Spleen (tissue), 11 donors: ENCODE measurements at regions not wholly inside any gene's neighbourhood (a gene's known extent, or its start where the extent isn't known, plus 50 kb on each side); places are given as distances from the start of the nearest gene placed in this dataset.

ENCODE experiments used
- DNase-seq: peaks from one replicate; pipeline ENCODE4 v3.0.0-alpha.2; 2020
- H3K27ac ChIP-seq, 8 donors: fragments of 200-600 bp; sonication (generic) in 7 of 8; 1 replicate in 4 of 8; 2 replicates in 4 of 8; pipeline versions ENCODE4 v1.5.0 to v1.8.0; 2016 to 2021; ENCODE audit warnings: inconsistent platforms in 4 of 8, mild to moderate bottlenecking in 4 of 8, moderate library complexity in 1 of 8
- H3K27me3 ChIP-seq, 7 donors: fragments of 200-600 bp; sonication (generic) in 6 of 7; replicated peaks in 1 of 7; 1 replicate in 4 of 7; 2 replicates in 3 of 7; pipeline versions ENCODE4 v1.5.0 to v1.8.0; 2016 to 2021; ENCODE audit warnings: inconsistent platforms in 3 of 7, mild to moderate bottlenecking in 1 of 7
- H3K36me3 ChIP-seq, 6 donors: fragments of 200-600 bp; sonication (generic) in 5 of 6; 1 replicate in 4 of 6; 2 replicates in 2 of 6; pipeline versions ENCODE4 v1.5.0 to v1.8.0; 2016 to 2021; ENCODE audit warnings: inconsistent platforms in 2 of 6
- H3K4me1 ChIP-seq, 6 donors: fragments of 200-600 bp; sonication (generic) in 5 of 6; 1 replicate in 3 of 6; 2 replicates in 3 of 6; pipeline versions ENCODE4 v1.5.0 to v1.8.0; 2016 to 2021; ENCODE audit warnings: inconsistent platforms in 3 of 6
- H3K4me3 ChIP-seq, 8 donors: fragments of 200-600 bp; sonication (generic) in 7 of 8; 1 replicate in 4 of 8; 2 replicates in 4 of 8; pipeline versions ENCODE4 v1.5.0 to v1.8.0; 2016 to 2021; ENCODE audit warnings: inconsistent platforms in 4 of 8, mild to moderate bottlenecking in 4 of 8, moderate library complexity in 2 of 8
- H3K9me3 ChIP-seq, 8 donors: fragments of 200-600 bp; sonication (generic) in 7 of 8; 1 replicate in 4 of 8; 2 replicates in 4 of 8; pipeline versions ENCODE4 v1.5.0 to v1.8.0; 2016 to 2021; ENCODE audit warnings: inconsistent platforms in 4 of 8
- CTCF ChIP-seq, 11 experiments: fragments of 200-600 bp in 7 of 11; fragments of 450-650 bp in 4 of 11; sonication (generic) in 4 of 11; IDR thresholded peaks in 8 of 11; conservative IDR thresholded peaks in 3 of 11; 1 replicate in 7 of 11; 2 replicates in 4 of 11; pipeline versions ENCODE4 v1.4.0 to v1.8.0; 2016 to 2021; ENCODE audit warnings: antibody characterized with exemption in 11 of 11, inconsistent platforms in 4 of 11, mild to moderate bottlenecking in 1 of 11
- POLR2A ChIP-seq, 3 donors: fragments of 450-650 bp; IDR thresholded peaks; one replicate each; pipeline ENCODE4 v1.5.1; 2017; ENCODE audit warnings: antibody characterized with exemption in 3 of 3, mild to moderate bottlenecking in 1 of 3
- POLR2AphosphoS5 ChIP-seq, 3 donors: sonication (generic); formaldehyde crosslinking; IDR thresholded peaks; one replicate each; pipeline ENCODE4 v1.5.1; 2017; ENCODE audit warnings: antibody characterized with exemption in 3 of 3
- WGBS, 5 donors: extraction: QIAGEN DNeasy Blood & Tissue Kit in 3 of 5; methylation state at CpG; one replicate each; pipeline versions ENCODE4 v1.1.5 to v1.1.7; 2013 to 2018; 5-methylcytosine and 5-hydroxymethylcytosine counted together
- intact Hi-C: fragments of 100-400 bp; cut with DNase I; formaldehyde crosslinking; loops from one replicate; pipeline ENCODE4 v1.15.0; 2023; ENCODE audit warnings: low total_unique reads
- donor health status: healthy with polysubstance abuse.
- donor health status: DM: no; HTN: no; CAD: no; lungs with moderate emphysema.
- donor health status: DM: no; HTN: no; CAD: no.
- donor health status: Bipolar disorder and iron deficiency.
- donor health status: healthy.
- donor health status: DM: no; HTN: no; CAD: no.
- donor health status: DM: yes; HTN: yes; CAD: no.

GRCh38 chr5:173490681-173491080 is 125.8 kb downstream of the BOD1 start:
- H3K9me3 ChIP-seq = no peaks in the 10 kb centered on the region
- peaks cover 0 to 24% (median 0%) of the 10 kb centered on the region in 7 donors for H3K27me3 ChIP-seq
- intact Hi-C loops = no loop called here
- H3K36me3 ChIP-seq = no peaks in the 10 kb centered on the region
- H3K4me3 ChIP-seq = no peak overlapping the region
- no peaks in the 10 kb centered on the region for H3K4me1 ChIP-seq
- no peak overlapping the region for H3K27ac ChIP-seq
- DNase-seq = no peak
- 57 to 86% (median 76%) methylated on average over 1 of the region's 1 CpG for WGBS, 5 donors
- TF ChIP-seq POLR2A (IDR thresholded peaks at IDR 0.05) (no peak), POLR2AphosphoS5 (IDR thresholded peaks at IDR 0.05) (no peak), CTCF (IDR thresholded peaks at IDR 0.05 in 8 of 11, conservative IDR thresholded peaks at IDR 0.05 in 3 of 11) (no peak)

- TF ChIP-seq POLR2A (IDR thresholded peaks at IDR 0.05) (no peak), POLR2AphosphoS5 (IDR thresholded peaks at IDR 0.05) (no peak), CTCF (IDR thresholded peaks at IDR 0.05 in 8 of 11, conservative IDR thresholded peaks at IDR 0.05 in 3 of 11) (no peak)
- WGBS, 5 donors = 56 to 63% (median 63%) methylated on average over 5 of the region's 5 CpGs
- no peaks in the 10 kb centered on the region for H3K36me3 ChIP-seq
- DNase-seq = no peak
- no peak overlapping the region for H3K27ac ChIP-seq
- H3K4me1 ChIP-seq = no peaks in the 10 kb centered on the region
- no peak overlapping the region for H3K4me3 ChIP-seq
- H3K9me3 ChIP-seq = no peaks in the 10 kb centered on the region
- intact Hi-C loops = no loop called here
- H3K27me3 ChIP-seq = peaks cover 0 to 22% (median 0%) of the 10 kb centered on the region in 7 donors
Measured at GRCh38 chr5:173488144-173488543, 128.3 kb downstream of the BOD1 start.

GRCh38 chr5:173487300-173487699 is 129.2 kb downstream of the BOD1 start:
- Histone ChIP-seq H3K4me1 (no peaks in the 10 kb centered on the region), H3K9me3 (no peaks in the 10 kb centered on the region), H3K36me3 (no peaks in the 10 kb centered on the region), H3K27ac (no peak overlapping the region), H3K4me3 (no peak overlapping the region), H3K27me3 (peaks cover 0 to 14% (median 0%) of the 10 kb centered on the region in 7 donors)
- 53 to 76% (median 67%) methylated on average over 1 of the region's 1 CpG for WGBS, 5 donors
- TF ChIP-seq POLR2AphosphoS5 (IDR thresholded peaks at IDR 0.05) = no peak
- no peak for TF ChIP-seq POLR2A (IDR thresholded peaks at IDR 0.05)
- TF ChIP-seq CTCF (IDR thresholded peaks at IDR 0.05 in 8 of 11, conservative IDR thresholded peaks at IDR 0.05 in 3 of 11) = no peak
- DNase-seq = no peak
- intact Hi-C loops = no loop called here

- no peaks in the 10 kb centered on the region for H3K36me3 ChIP-seq
- no peak for TF ChIP-seq CTCF (IDR thresholded peaks at IDR 0.05 in 8 of 11, conservative IDR thresholded peaks at IDR 0.05 in 3 of 11)
- no peak for TF ChIP-seq POLR2AphosphoS5 (IDR thresholded peaks at IDR 0.05)
- no peak for TF ChIP-seq POLR2A (IDR thresholded peaks at IDR 0.05)
- H3K4me1 ChIP-seq = no peaks in the 10 kb centered on the region
- intact Hi-C loops = no loop called here
- no peak overlapping the region for H3K27ac ChIP-seq
- no peaks in the 10 kb centered on the region for H3K9me3 ChIP-seq
- no peak overlapping the region for H3K4me3 ChIP-seq
- peaks cover 0 to 8% (median 0%) of the 10 kb centered on the region in 7 donors for H3K27me3 ChIP-seq
- WGBS, 5 donors = 53 to 82% (median 67%) methylated on average over 6 of the region's 6 CpGs
- no peak for DNase-seq
Measured at GRCh38 chr5:173486355-173487225, 129.9 kb downstream of the BOD1 start.
